ENCODE measurements at regions not wholly inside any gene's neighbourhood (a gene's known extent, or its start where the extent isn't known, plus 50 kb on each side); places are given as distances from the start of the nearest gene placed in this dataset.

DNA sequence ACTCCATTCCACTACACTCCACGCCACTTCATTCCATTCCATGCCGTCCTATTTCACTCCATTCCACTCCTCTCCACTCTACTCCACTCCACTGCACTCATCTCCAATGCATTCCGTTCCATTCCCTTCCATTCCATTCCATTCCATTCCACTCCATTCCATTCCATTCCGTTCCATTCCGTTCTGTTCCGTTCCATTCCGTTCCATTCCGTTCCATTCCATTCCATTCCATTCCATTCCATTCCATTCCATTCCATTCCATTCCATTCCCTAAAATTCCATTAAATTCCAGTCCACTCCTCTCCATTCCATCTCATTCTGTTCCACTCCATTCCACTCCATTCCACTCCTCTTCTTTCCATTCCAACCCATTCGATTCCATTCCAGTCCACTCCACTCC lies 1139.1 kb downstream of the TSPY10 start:
- TF ChIP-seq, protein P1, sequence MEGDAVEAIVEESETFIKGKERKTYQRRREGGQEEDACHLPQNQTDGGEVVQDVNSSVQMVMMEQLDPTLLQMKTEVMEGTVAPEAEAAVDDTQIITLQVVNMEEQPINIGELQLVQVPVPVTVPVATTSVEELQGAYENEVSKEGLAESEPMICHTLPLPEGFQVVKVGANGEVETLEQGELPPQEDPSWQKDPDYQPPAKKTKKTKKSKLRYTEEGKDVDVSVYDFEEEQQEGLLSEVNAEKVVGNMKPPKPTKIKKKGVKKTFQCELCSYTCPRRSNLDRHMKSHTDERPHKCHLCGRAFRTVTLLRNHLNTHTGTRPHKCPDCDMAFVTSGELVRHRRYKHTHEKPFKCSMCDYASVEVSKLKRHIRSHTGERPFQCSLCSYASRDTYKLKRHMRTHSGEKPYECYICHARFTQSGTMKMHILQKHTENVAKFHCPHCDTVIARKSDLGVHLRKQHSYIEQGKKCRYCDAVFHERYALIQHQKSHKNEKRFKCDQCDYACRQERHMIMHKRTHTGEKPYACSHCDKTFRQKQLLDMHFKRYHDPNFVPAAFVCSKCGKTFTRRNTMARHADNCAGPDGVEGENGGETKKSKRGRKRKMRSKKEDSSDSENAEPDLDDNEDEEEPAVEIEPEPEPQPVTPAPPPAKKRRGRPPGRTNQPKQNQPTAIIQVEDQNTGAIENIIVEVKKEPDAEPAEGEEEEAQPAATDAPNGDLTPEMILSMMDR (IDR thresholded peaks at IDR 0.05; ENCODE audit: extremely low read depth in 1 of 2, insufficient read depth in 1 of 2, low read depth in 1 of 2, low read length in 2 of 2) = no peak
- no peak for TF ChIP-seq EZH2 (IDR thresholded peaks at IDR 0.05; ENCODE audit: borderline replicate concordance, low read depth, low read length, severe bottlenecking)
- no peak for TF ChIP-seq POLR2AphosphoS5 (IDR thresholded peaks at IDR 0.05; ENCODE audit: insufficient read depth, low read depth, low read length)
- no peak for TF ChIP-seq MAX (IDR thresholded peaks at IDR 0.05; ENCODE audit: insufficient read depth, insufficient read length)
- TF ChIP-seq GATA2 (IDR thresholded peaks at IDR 0.05; ENCODE audit: insufficient read depth, insufficient read length, low read depth, low read length) = no peak
- TF ChIP-seq POLR2A (IDR thresholded peaks at IDR 0.05; ENCODE audit: low read depth, low read length) = no peak
- no peak for TF ChIP-seq JUN (IDR thresholded peaks at IDR 0.05; ENCODE audit: borderline replicate concordance, insufficient read depth, insufficient read length, low read depth)
- no peak for TF ChIP-seq FOS (IDR thresholded peaks at IDR 0.05; ENCODE audit: borderline replicate concordance, insufficient read depth, low read length)
- TF ChIP-seq MYC (IDR thresholded peaks at IDR 0.05; ENCODE audit: low read depth, low read length) = no peak
